SU-DHL-6 (cell line): ENCODE measurements at regions not wholly inside any gene's neighbourhood (a gene's known extent, or its start where the extent isn't known, plus 50 kb on each side); places are given as distances from the start of the nearest gene placed in this dataset.

Experiments
- EZH2phosphoT487 ChIP-seq: fragments of 200-600 bp; sonication (generic), shearing (Covaris generic); conservative IDR thresholded peaks from 2 replicates; pipeline ENCODE4 v1.6.1; 2018; ENCODE audit warnings: mild to moderate bottlenecking, antibody characterized with exemption, low read length, moderate library complexity, mixed read lengths
- TF ChIP-seq, protein P1 (sequence below): fragments of 200-600 bp; sonication (generic); IDR thresholded peaks from one replicate; pipeline ENCODE4 v1.5.1; 2017; ENCODE audit warnings: antibody characterized with exemption, mild to moderate bottlenecking, low read length, moderate library complexity; ENCODE audit not compliant: insufficient read depth, poor library complexity, severe bottlenecking

DNA sequence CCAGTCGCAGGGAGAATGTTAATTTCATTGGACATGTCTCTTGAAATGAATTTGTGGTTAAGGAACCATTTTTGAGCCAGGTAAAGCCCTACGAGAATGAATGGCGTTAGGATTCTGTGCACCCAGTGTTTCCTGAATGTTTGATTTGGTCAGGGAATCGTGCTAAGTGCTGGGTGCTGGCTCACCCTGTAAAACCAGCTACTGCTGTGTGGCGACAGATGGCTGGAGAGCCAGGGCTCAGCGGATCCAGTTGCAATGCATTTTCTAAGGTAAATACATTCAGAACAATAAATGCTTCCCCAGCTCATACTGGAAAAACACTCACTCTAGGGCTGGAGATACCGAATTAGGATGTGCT, 355.5 kb downstream of the GLRX3 start:
- TF ChIP-seq, protein P1, sequence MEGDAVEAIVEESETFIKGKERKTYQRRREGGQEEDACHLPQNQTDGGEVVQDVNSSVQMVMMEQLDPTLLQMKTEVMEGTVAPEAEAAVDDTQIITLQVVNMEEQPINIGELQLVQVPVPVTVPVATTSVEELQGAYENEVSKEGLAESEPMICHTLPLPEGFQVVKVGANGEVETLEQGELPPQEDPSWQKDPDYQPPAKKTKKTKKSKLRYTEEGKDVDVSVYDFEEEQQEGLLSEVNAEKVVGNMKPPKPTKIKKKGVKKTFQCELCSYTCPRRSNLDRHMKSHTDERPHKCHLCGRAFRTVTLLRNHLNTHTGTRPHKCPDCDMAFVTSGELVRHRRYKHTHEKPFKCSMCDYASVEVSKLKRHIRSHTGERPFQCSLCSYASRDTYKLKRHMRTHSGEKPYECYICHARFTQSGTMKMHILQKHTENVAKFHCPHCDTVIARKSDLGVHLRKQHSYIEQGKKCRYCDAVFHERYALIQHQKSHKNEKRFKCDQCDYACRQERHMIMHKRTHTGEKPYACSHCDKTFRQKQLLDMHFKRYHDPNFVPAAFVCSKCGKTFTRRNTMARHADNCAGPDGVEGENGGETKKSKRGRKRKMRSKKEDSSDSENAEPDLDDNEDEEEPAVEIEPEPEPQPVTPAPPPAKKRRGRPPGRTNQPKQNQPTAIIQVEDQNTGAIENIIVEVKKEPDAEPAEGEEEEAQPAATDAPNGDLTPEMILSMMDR, result no peak
- no peak for TF ChIP-seq EZH2phosphoT487
